ENCODE measurements at regions not wholly inside any gene's neighbourhood (a gene's known extent, or its start where the extent isn't known, plus 50 kb on each side); places are given as distances from the start of the nearest gene placed in this dataset.
"Not testable (repeated sequence)": the region's sequence is repeated elsewhere in the genome, so short reads cannot be mapped to it uniquely, and the experiment has no call there.

- not testable (repeated sequence) for TF ChIP-seq CTCF (IDR thresholded peaks at IDR 0.05; ENCODE audit: low read depth, low read length, poor library complexity, severe bottlenecking); EZH2phosphoT487 (IDR thresholded peaks at IDR 0.05; ENCODE audit: borderline replicate concordance, low read length)
Measured at GRCh38 chr16:60936189-60936588, 1100.0 kb downstream of the CDH8 start.

All from DOHH2 (cell line).